H9 (cell line): ENCODE measurements at regions not wholly inside any gene's neighbourhood (a gene's known extent, or its start where the extent isn't known, plus 50 kb on each side); places are given as distances from the start of the nearest gene placed in this dataset.

Experiments used
- DNase-seq: peaks from one replicate; pipeline ENCODE4 v3.0.0-alpha.2; 2017
- H2AFZ ChIP-seq: one replicate; pipeline ENCODE4 v1.6.1; 2013; ENCODE audit warnings: mild to moderate bottlenecking, low read length, control low read depth, moderate library complexity
- H2AK5ac ChIP-seq: 2 replicates; pipeline ENCODE4 v1.6.1; 2013; ENCODE audit warnings: low read length, control low read depth, mixed read lengths; ENCODE audit not compliant: insufficient read length
- H2BK120ac ChIP-seq: one replicate; pipeline ENCODE4 v1.6.1; 2013; ENCODE audit warnings: low read depth, mild to moderate bottlenecking, low read length, control low read depth, inconsistent platforms; ENCODE audit not compliant: poor library complexity, severe bottlenecking
- H2BK12ac ChIP-seq: 2 replicates; pipeline ENCODE4 v1.6.1; 2013; ENCODE audit warnings: low read length, control low read depth, mixed read lengths, low read depth; ENCODE audit not compliant: insufficient read length
- H2BK15ac ChIP-seq: 2 replicates; pipeline ENCODE4 v1.6.1; 2013; ENCODE audit warnings: low read depth, low read length, control low read depth
- H2BK20ac ChIP-seq: one replicate; pipeline ENCODE4 v1.6.1; 2013; ENCODE audit warnings: low read depth, mild to moderate bottlenecking, low read length, control low read depth, inconsistent platforms; ENCODE audit not compliant: poor library complexity, severe bottlenecking
- H2BK5ac ChIP-seq: 2 replicates; pipeline ENCODE4 v1.6.1; 2013; ENCODE audit warnings: low read length, control low read depth, mixed read lengths; ENCODE audit not compliant: insufficient read length
- H3K14ac ChIP-seq: 2 replicates; pipeline ENCODE4 v1.6.1; 2013; ENCODE audit warnings: low read length, control low read depth; ENCODE audit not compliant: insufficient read depth
- H3K18ac ChIP-seq: 2 replicates; pipeline ENCODE4 v1.6.1; 2013; ENCODE audit warnings: low read depth, mild to moderate bottlenecking, mixed read lengths, low read length, control low read depth; ENCODE audit not compliant: insufficient read length
- H3K23ac ChIP-seq: 2 replicates; pipeline ENCODE4 v1.6.1; 2013; ENCODE audit warnings: low read length, control low read depth, mixed read lengths, low read depth; ENCODE audit not compliant: insufficient read length
- H3K23me2 ChIP-seq: 2 replicates; pipeline ENCODE4 v1.6.1; 2013; ENCODE audit warnings: low read depth, mild to moderate bottlenecking, mixed read lengths, low read length, control low read depth; ENCODE audit not compliant: insufficient read length, poor library complexity, severe bottlenecking
- H3K27ac ChIP-seq: 2 replicates; pipeline ENCODE4 v1.5.1; 2013; ENCODE audit warnings: low read length, control low read depth, mixed read lengths, low read depth; ENCODE audit not compliant: insufficient read length
- H3K27me3 ChIP-seq: 2 replicates; pipeline ENCODE4 v1.6.1; 2013; ENCODE audit warnings: low read length, control low read depth, inconsistent platforms; ENCODE audit not compliant: insufficient read depth
- H3K4ac ChIP-seq: 2 replicates; pipeline ENCODE4 v1.6.1; 2013; ENCODE audit warnings: low read depth, mild to moderate bottlenecking, control low read depth, inconsistent platforms, low read length, moderate library complexity
- H3K4me1 ChIP-seq: 2 replicates; pipeline ENCODE4 v1.6.1; 2013; ENCODE audit warnings: low read length, control low read depth, inconsistent platforms; ENCODE audit not compliant: insufficient read depth
- H3K4me2 ChIP-seq: 2 replicates; pipeline ENCODE4 v1.6.1; 2013; ENCODE audit warnings: low read length, control low read depth, mixed read lengths; ENCODE audit not compliant: insufficient read length, insufficient read depth
- H3K56ac ChIP-seq: 2 replicates; pipeline ENCODE4 v1.6.1; 2013; ENCODE audit warnings: low read depth, mild to moderate bottlenecking, mixed read lengths, low read length, control low read depth; ENCODE audit not compliant: insufficient read length
- H3K79me1 ChIP-seq: 2 replicates; pipeline ENCODE4 v1.6.1; 2013; ENCODE audit warnings: low read depth, mild to moderate bottlenecking, moderate library complexity, low read length, control low read depth, inconsistent platforms; ENCODE audit not compliant: insufficient read depth, poor library complexity, severe bottlenecking
- H3K79me2 ChIP-seq: 2 replicates; pipeline ENCODE4 v1.6.1; 2013; ENCODE audit warnings: low read length, control low read depth, inconsistent platforms; ENCODE audit not compliant: insufficient read depth
- H3K9ac ChIP-seq: 2 replicates; pipeline ENCODE4 v1.6.1; 2013; ENCODE audit warnings: low read length, control low read depth, mixed read lengths; ENCODE audit not compliant: insufficient read length; ENCODE audit errors: extremely low read depth
- H3K9me3 ChIP-seq: one replicate; pipeline ENCODE4 v1.6.1; 2013; ENCODE audit warnings: low read depth, low read length, inconsistent platforms; ENCODE audit not compliant: control insufficient read depth
- H3T11ph ChIP-seq: one replicate; pipeline ENCODE4 v1.6.1; 2013; ENCODE audit warnings: mild to moderate bottlenecking, low read length, control low read depth, inconsistent platforms
- H4K20me1 ChIP-seq: one replicate; pipeline ENCODE4 v1.6.1; 2013; ENCODE audit not compliant: control insufficient read depth, insufficient read length, insufficient read depth
- H4K5ac ChIP-seq: 2 replicates; pipeline ENCODE4 v1.6.1; 2013; ENCODE audit warnings: low read depth, mild to moderate bottlenecking, mixed read lengths, low read length, control low read depth; ENCODE audit not compliant: insufficient read length
- H4K8ac ChIP-seq: replicated peaks from 2 replicates; pipeline ENCODE4 v1.6.1; 2013; ENCODE audit warnings: low read length, control low read depth, mixed read lengths, low read depth; ENCODE audit not compliant: insufficient read length
- H4K91ac ChIP-seq: 2 replicates; pipeline ENCODE4 v1.6.1; 2013; ENCODE audit warnings: low read depth, mild to moderate bottlenecking, moderate library complexity, mixed read lengths, low read length, control low read depth; ENCODE audit not compliant: insufficient read length
- H3K27ac Mint-ChIP-seq, 3 experiments: 2 replicates in 2 of 3; 3 replicates in 1 of 3; pipeline ENCODE4 v1.8.0; 2020 to 2021; ENCODE audit warnings: mixed read lengths in 3 of 3, mild to moderate bottlenecking in 1 of 3, moderate library complexity in 1 of 3
- H3K27me3 Mint-ChIP-seq: 2 replicates; pipeline ENCODE4 v1.8.0; 2021; ENCODE audit warnings: low read depth, mild to moderate bottlenecking, moderate library complexity, mixed read lengths
- H3K36me3 Mint-ChIP-seq, 3 experiments: 2 replicates in 2 of 3; 3 replicates in 1 of 3; pipeline ENCODE4 v1.8.0; 2020 to 2021; ENCODE audit warnings: low read depth in 3 of 3, mixed read lengths in 3 of 3; ENCODE audit not compliant: insufficient read depth in 1 of 3
- H3K4me1 Mint-ChIP-seq, 2 experiments: 2 replicates each; pipeline ENCODE4 v1.8.0; 2020; ENCODE audit warnings: mixed read lengths in 2 of 2
- H3K4me3 Mint-ChIP-seq, 2 experiments: 2 replicates in 1 of 2; 3 replicates in 1 of 2; pipeline ENCODE4 v1.8.0; 2020 to 2021; ENCODE audit warnings: mild to moderate bottlenecking in 2 of 2, mixed read lengths in 2 of 2, moderate library complexity in 1 of 2
- H3K9me3 Mint-ChIP-seq, 2 experiments: 2 replicates in 1 of 2; 3 replicates in 1 of 2; pipeline ENCODE4 v1.8.0; 2020; ENCODE audit warnings: mild to moderate bottlenecking in 2 of 2, mixed read lengths in 2 of 2, moderate library complexity in 1 of 2
- WGBS: extraction: QIAGEN DNeasy Blood & Tissue Kit; methylation state at CpG from one replicate; pipeline ENCODE4 v1.1.7; 2013; ENCODE audit warnings: missing lambda C conversion rate, low lambda C conversion rate, mixed read lengths; ENCODE audit not compliant: insufficient read length; ENCODE audit errors: extremely low coverage; 5-methylcytosine and 5-hydroxymethylcytosine counted together
- TF ChIP-seq, protein P1 (sequence below): fragments of 200-600 bp; sonication (generic); conservative IDR thresholded peaks from 3 replicates; pipeline ENCODE4 v1.8.0; 2021; ENCODE audit warnings: antibody characterized with exemption, mild to moderate bottlenecking

DNA sequence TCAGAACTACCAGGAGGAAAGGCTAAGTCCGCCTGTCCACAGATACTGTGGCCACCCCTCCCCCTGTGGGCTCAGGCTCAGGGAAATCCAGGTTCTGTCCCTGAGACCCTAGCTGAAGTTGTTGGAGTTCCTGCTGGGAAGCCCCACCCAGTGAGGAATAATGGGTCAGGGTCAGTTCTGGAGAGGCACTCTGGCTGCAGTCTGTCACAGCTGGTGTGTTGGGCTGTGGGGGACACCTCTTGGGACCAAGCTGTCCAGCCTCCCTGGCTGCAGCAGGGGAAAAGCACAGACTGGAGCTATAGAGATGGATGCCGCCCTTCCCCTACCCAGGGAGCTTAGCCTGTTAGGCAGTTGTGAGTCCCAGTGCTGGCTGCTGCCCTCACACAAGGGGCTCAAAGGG is 65.1 kb upstream of the RGS21 start:
- Histone ChIP-seq H3K14ac (peak overlapping the region; percentile 36; the same call in 1 of the 2 replicates), H3K4me2 (no peak overlapping the region), H2AK5ac (no peak overlapping the region), H3K27me3 (no peaks in the 10 kb centered on the region), H3K4ac (no peak overlapping the region), H3K23me2 (no peaks in the 10 kb centered on the region), H2BK120ac (no peak overlapping the region), H3K9ac (no peak overlapping the region), H3T11ph (no peak overlapping the region), H4K8ac (no peak overlapping the region), H3K79me2 (no peaks in the 10 kb centered on the region), H3K56ac (no peak overlapping the region), H4K20me1 (no peaks in the 10 kb centered on the region), H2BK15ac (no peak overlapping the region), H2BK20ac (no peak overlapping the region), H2BK12ac (no peak overlapping the region), H3K27ac (no peak overlapping the region), H4K5ac (no peak overlapping the region), H2AFZ (no peak overlapping the region), H3K79me1 (no peaks in the 10 kb centered on the region), H2BK5ac (no peak overlapping the region), H4K91ac (no peak overlapping the region), H3K23ac (no peak overlapping the region), H3K4me1 (no peaks in the 10 kb centered on the region), H3K18ac (no peak overlapping the region), H3K9me3 (no peaks in the 10 kb centered on the region)
- H3K27me3 Mint-ChIP-seq: no peaks in the 10 kb centered on the region
- no peak overlapping the region for H3K27ac Mint-ChIP-seq
- no CpG with 5 or more reads among the region's 2 CpGs for WGBS
- DNase-seq: no peak
- H3K4me3 Mint-ChIP-seq: no peak overlapping the region
- 0 out of 4 replicates have a peak, but pooled peaks cover 0 to 2% of the 10 kb centered on the region in 2 experiments for H3K4me1 Mint-ChIP-seq
- H3K36me3 Mint-ChIP-seq: no peaks in the 10 kb centered on the region
- H3K9me3 Mint-ChIP-seq: peaks cover 3 to 6% of the 10 kb centered on the region in 2 experiments; a peak in 4 of 5 replicates
- TF ChIP-seq, protein P1, sequence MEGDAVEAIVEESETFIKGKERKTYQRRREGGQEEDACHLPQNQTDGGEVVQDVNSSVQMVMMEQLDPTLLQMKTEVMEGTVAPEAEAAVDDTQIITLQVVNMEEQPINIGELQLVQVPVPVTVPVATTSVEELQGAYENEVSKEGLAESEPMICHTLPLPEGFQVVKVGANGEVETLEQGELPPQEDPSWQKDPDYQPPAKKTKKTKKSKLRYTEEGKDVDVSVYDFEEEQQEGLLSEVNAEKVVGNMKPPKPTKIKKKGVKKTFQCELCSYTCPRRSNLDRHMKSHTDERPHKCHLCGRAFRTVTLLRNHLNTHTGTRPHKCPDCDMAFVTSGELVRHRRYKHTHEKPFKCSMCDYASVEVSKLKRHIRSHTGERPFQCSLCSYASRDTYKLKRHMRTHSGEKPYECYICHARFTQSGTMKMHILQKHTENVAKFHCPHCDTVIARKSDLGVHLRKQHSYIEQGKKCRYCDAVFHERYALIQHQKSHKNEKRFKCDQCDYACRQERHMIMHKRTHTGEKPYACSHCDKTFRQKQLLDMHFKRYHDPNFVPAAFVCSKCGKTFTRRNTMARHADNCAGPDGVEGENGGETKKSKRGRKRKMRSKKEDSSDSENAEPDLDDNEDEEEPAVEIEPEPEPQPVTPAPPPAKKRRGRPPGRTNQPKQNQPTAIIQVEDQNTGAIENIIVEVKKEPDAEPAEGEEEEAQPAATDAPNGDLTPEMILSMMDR: no peak
